ENCODE measurements at regions not wholly inside any gene's neighbourhood (a gene's known extent, or its start where the extent isn't known, plus 50 kb on each side); places are given as distances from the start of the nearest gene placed in this dataset.

DNA sequence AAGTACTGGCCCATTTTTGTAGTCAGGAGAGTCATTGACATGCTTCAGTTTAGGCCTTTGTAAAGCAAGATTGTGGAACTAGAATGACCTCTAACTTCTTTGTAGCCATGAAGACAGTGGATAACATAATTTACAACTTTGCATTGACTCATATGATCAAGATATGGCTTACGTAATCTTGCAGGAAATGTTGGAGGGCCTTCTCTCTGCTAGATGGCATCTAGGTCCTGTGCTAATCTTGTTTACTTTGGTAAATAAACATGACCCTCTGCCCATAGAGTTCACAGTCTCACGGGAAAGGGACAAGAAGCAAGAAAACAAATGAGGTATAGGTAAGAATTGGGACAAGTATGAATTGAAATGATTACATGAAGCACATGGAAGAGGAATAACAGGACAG lies 355.2 kb upstream of the ARID1B start:
- TF ChIP-seq POLR2A (IDR thresholded peaks at IDR 0.05) (no peak), CTCF (IDR thresholded peaks at IDR 0.05) (no peak)
